ENCODE measurements at regions not wholly inside any gene's neighbourhood (a gene's known extent, or its start where the extent isn't known, plus 50 kb on each side); places are given as distances from the start of the nearest gene placed in this dataset.

- TF ChIP-seq, protein P1, sequence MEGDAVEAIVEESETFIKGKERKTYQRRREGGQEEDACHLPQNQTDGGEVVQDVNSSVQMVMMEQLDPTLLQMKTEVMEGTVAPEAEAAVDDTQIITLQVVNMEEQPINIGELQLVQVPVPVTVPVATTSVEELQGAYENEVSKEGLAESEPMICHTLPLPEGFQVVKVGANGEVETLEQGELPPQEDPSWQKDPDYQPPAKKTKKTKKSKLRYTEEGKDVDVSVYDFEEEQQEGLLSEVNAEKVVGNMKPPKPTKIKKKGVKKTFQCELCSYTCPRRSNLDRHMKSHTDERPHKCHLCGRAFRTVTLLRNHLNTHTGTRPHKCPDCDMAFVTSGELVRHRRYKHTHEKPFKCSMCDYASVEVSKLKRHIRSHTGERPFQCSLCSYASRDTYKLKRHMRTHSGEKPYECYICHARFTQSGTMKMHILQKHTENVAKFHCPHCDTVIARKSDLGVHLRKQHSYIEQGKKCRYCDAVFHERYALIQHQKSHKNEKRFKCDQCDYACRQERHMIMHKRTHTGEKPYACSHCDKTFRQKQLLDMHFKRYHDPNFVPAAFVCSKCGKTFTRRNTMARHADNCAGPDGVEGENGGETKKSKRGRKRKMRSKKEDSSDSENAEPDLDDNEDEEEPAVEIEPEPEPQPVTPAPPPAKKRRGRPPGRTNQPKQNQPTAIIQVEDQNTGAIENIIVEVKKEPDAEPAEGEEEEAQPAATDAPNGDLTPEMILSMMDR (IDR thresholded peaks at IDR 0.05): no peak
- DNase-seq (ENCODE audit: low spot score): no peak
- ATAC-seq (ENCODE audit: low FRiP score): no peak
Observed at GRCh38 chr11:127105593-127106541, 105.3 kb upstream of the KIRREL3 start.

DNA sequence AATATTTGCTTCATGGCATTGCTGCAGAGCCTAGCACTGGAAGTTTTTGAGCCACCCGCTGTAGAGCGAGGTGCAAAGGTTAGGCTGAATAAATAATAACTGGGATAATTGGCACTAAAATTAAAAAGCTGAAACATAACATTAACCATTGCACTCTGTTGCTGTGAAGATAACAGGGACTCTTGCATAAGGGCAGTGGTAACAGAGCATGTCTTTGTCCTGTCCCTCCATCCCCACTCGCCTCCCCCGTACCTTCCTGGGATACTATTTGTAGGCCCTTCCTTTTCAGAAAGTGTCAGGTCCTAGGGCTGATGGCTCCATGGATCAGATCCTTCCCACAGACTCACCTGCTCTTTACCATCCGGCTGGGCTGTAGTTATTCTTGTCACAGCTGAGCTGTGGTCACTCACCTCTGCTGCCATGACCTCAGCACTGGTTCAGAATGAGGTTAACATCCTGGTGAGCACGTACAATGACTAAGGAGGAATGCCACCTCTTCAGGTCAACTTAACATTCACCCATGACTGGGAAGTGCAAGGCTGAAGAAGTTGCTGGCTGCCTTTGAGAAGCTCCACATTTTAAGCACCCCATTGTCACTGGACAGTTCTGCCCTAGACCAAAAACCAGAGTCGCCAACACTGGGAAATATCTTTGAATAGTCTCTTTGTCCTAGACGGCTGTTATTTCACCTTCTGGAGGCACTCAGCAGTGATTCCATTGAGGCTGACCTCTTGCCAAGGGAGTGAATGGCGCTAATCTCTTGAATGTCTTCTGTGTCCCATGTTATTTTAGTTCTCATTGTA is 103.2 kb upstream of the KIRREL3 start:
- TF ChIP-seq, protein P1 (IDR thresholded peaks at IDR 0.05): no peak
- DNase-seq (ENCODE audit: low spot score) (no peak), ATAC-seq (ENCODE audit: low FRiP score) (no peak)

- DNase-seq (ENCODE audit: low spot score): no peak
- TF ChIP-seq, protein P1 (IDR thresholded peaks at IDR 0.05): no peak
- no peak for ATAC-seq (ENCODE audit: low FRiP score)
Observed at GRCh38 chr11:127098684-127099083, 98.1 kb upstream of the KIRREL3 start.

DNA sequence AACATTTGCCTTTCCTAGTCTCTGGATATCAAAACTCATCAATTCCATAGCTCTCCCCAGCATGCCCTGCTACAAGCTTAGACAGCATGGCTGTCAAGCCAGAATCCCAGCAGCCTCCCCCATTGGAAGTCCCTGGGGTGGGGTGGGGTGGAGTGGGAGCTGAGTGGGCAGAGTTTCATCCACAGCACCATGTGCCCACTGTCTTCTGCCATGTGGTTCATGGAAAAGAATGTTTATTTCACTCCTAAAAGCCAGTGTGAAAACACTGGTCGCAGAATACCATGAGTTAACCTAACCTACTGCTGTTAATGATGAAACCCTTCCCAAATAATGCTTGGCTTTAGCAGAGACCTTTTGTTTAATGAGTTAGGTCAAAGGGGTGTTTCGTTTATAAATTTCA is 80.2 kb upstream of the KIRREL3 start:
- no peak for DNase-seq (ENCODE audit: low spot score)
- no peak for ATAC-seq (ENCODE audit: low FRiP score)
- TF ChIP-seq, protein P1 (IDR thresholded peaks at IDR 0.05): no peak

DNA sequence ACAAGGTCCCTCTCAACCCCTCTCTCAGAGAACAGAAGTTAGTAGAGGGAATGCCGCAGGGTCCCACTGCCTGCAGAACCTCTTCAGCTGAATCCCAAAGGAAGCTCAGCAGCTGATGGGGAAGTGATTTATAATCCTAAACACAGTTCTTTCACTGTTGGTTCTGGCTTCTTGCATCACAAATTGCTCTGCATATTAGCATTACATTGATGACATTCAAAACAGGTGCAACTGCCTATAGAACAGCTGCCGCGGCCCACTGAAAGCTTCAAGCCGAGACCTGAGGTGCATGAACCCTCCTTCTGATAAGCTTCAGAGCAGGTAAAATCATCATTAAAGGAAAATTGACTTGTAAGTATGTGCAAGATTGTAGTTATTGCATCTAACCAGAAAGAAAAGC is 75.2 kb upstream of the KIRREL3 start:
- no peak for ATAC-seq (ENCODE audit: low FRiP score)
- no peak for DNase-seq (ENCODE audit: low spot score)
- TF ChIP-seq, protein P1 (IDR thresholded peaks at IDR 0.05): no peak

DNA sequence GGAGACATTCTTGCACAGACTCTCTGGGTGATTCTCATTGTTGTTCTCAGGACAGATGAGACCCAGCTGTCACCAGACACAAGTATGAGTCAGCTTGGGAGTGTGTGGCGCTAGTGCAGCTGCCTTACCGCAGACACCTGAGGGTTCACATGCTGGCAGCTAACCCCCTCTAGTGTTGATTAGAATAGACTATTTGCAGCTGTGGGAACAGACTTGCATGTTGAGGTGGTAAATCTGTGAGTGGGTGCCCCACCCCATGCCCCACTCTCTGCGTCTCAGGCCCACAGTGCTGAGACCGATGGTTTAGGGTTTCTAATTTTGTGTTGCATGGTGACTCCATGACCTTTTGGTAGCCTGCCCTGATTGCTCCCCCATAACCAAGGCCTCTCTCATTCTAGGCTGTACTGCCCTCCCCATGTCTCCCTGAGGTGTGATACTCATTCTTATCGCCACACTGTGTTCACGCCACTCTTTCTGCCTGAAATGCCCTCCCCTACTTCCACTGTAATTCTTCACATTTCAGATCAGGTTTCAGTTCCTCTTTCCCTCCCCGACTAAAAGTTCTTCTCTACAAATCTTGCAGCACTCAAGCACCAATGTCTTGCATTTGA is 73.7 kb upstream of the KIRREL3 start:
- DNase-seq (ENCODE audit: low spot score) (no peak), ATAC-seq (ENCODE audit: low FRiP score) (no peak)
- TF ChIP-seq, protein P1 (IDR thresholded peaks at IDR 0.05): no peak

Data from omental fat pad (tissue), 3 donors.